HEK293 (cell line): ENCODE measurements at regions not wholly inside any gene's neighbourhood (a gene's known extent, or its start where the extent isn't known, plus 50 kb on each side); places are given as distances from the start of the nearest gene placed in this dataset.

Source experiments
- CTCF ChIP-seq: fragments of 450-650 bp; formaldehyde crosslinking; IDR thresholded peaks from 2 replicates; pipeline ENCODE4 v1.5.1; 2016; ENCODE audit warnings: missing biosample characterization, missing genetic modification characterization
- GLI4 ChIP-seq: fragments of 450-650 bp; formaldehyde crosslinking; IDR thresholded peaks from 2 replicates; pipeline ENCODE4 v1.5.1; 2016; ENCODE audit warnings: missing biosample characterization, missing genetic modification characterization
- INSM2 ChIP-seq: fragments of 450-650 bp; formaldehyde crosslinking; IDR thresholded peaks from 2 replicates; pipeline ENCODE4 v1.5.1; 2016; ENCODE audit warnings: missing biosample characterization, missing genetic modification characterization
- KLF9 ChIP-seq: fragments of 450-650 bp; formaldehyde crosslinking; IDR thresholded peaks from 2 replicates; pipeline ENCODE4 v1.5.1; 2016; ENCODE audit warnings: missing biosample characterization, missing genetic modification characterization, low read depth
- PBX3 ChIP-seq: sonication (generic); formaldehyde crosslinking; IDR thresholded peaks from 2 replicates; pipeline ENCODE4 v1.8.1; 2022; ENCODE audit warnings: mild to moderate bottlenecking, moderate library complexity, missing genetic modification reagents
- TCF7L2 ChIP-seq: IDR thresholded peaks from 2 replicates; pipeline ENCODE4 v1.6.1; 2011; ENCODE audit warnings: low read depth, mild to moderate bottlenecking, inconsistent platforms, low read length, moderate library complexity, borderline replicate concordance
- ZBTB11 ChIP-seq: fragments of 450-650 bp; formaldehyde crosslinking; conservative IDR thresholded peaks from 2 replicates; pipeline ENCODE4 v1.5.1; 2016; ENCODE audit warnings: low read depth, missing biosample characterization, missing genetic modification characterization
- ZNF274 ChIP-seq, 2 experiments: fragments of 200-500 bp in 1 of 2; fragments of 450-650 bp in 1 of 2; sonication (Bioruptor generic) in 1 of 2; formaldehyde crosslinking in 1 of 2; IDR thresholded peaks; 2 replicates each; pipeline versions ENCODE4 v1.5.1 to v1.6.1; 2014 to 2016; ENCODE audit warnings: borderline replicate concordance in 1 of 2, inconsistent platforms in 1 of 2, low read length in 1 of 2, missing biosample characterization in 1 of 2, missing genetic modification characterization in 1 of 2
- ZNF37A ChIP-seq: fragments of 450-650 bp; IDR thresholded peaks from 2 replicates; pipeline ENCODE4 v1.5.1; 2018; ENCODE audit warnings: missing biosample characterization, missing genetic modification characterization
- ZNF549 ChIP-seq: fragments of 450-650 bp; IDR thresholded peaks from 2 replicates; pipeline ENCODE4 v1.5.1; 2018; ENCODE audit warnings: missing biosample characterization, missing genetic modification characterization, mild to moderate bottlenecking, inconsistent platforms, moderate library complexity
- ZNF629 ChIP-seq: fragments of 450-650 bp; formaldehyde crosslinking; IDR thresholded peaks from 2 replicates; pipeline ENCODE4 v1.5.1; 2017; ENCODE audit warnings: missing biosample characterization, missing genetic modification characterization
- ZSCAN5A ChIP-seq: fragments of 450-650 bp; formaldehyde crosslinking; IDR thresholded peaks from 2 replicates; pipeline ENCODE4 v1.5.1; 2016; ENCODE audit warnings: missing biosample characterization, missing genetic modification characterization

GRCh38 chr4:19314116-19314515, 937.6 kb upstream of the SLIT2 start:
- TF ChIP-seq ZBTB11 (tag by site-specific recombination), result no peak
- TF ChIP-seq GLI4 (tag by site-specific recombination), result no peak
- no peak for TF ChIP-seq TCF7L2
- no peak for TF ChIP-seq PBX3 (CRISPR knock-in tag)
- TF ChIP-seq ZSCAN5A (tag by site-specific recombination), result no peak
- no peak for TF ChIP-seq CTCF (tag by site-specific recombination)
- no peak for TF ChIP-seq ZNF274 (IDR thresholded peaks at IDR 0.05; ENCODE audit: low read length)
- no peak for TF ChIP-seq ZNF274 (tag by site-specific recombination; IDR thresholded peaks at IDR 0.05; ENCODE audit: borderline replicate concordance)
- TF ChIP-seq ZNF37A, result no peak
- no peak for TF ChIP-seq ZNF629 (tag by site-specific recombination)
- no peak for TF ChIP-seq ZNF549
- TF ChIP-seq INSM2 (tag by site-specific recombination), result no peak
- TF ChIP-seq KLF9 (tag by site-specific recombination), result no peak
